ENCODE measurements at regions not wholly inside any gene's neighbourhood (a gene's known extent, or its start where the extent isn't known, plus 50 kb on each side); places are given as distances from the start of the nearest gene placed in this dataset.

DNA sequence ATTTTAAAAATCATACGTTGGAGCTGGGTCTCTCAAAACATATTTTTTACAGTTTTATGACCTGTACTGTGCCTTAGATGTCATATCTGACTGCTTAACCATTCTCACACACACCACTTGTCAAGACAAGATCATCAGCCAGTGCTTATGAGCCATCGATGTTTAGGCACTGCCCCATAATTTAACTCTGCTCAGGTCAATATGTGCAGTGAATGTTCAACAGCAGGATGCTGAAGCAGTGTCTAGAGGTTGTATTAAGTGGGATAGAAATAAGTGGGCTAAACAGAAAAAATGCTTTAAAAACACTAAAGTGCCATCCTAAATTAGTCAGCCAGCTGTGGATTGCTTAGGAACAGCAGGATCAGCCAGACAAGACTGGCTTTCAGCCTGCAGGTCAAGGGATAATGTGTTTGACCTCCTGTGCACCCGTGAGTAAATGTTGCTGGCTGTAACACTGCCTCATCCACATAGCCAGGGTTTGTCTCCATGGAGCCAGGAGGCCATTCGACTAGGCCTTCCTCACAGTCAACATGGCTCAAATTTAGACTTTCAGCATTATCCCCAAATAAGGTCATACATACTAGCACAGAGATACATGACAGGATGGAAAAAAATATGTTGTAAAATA lies 139.0 kb upstream of the NXPH2 start:
- TF ChIP-seq, protein P1, sequence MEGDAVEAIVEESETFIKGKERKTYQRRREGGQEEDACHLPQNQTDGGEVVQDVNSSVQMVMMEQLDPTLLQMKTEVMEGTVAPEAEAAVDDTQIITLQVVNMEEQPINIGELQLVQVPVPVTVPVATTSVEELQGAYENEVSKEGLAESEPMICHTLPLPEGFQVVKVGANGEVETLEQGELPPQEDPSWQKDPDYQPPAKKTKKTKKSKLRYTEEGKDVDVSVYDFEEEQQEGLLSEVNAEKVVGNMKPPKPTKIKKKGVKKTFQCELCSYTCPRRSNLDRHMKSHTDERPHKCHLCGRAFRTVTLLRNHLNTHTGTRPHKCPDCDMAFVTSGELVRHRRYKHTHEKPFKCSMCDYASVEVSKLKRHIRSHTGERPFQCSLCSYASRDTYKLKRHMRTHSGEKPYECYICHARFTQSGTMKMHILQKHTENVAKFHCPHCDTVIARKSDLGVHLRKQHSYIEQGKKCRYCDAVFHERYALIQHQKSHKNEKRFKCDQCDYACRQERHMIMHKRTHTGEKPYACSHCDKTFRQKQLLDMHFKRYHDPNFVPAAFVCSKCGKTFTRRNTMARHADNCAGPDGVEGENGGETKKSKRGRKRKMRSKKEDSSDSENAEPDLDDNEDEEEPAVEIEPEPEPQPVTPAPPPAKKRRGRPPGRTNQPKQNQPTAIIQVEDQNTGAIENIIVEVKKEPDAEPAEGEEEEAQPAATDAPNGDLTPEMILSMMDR (IDR thresholded peaks at IDR 0.05), result no peak
- no peak for TF ChIP-seq EZH2 (IDR thresholded peaks at IDR 0.05; ENCODE audit: borderline replicate concordance, insufficient read depth, low read depth, low read length, poor library complexity, severe bottlenecking)

Data from B cell (primary cell).